ENCODE measurements at regions not wholly inside any gene's neighbourhood (a gene's known extent, or its start where the extent isn't known, plus 50 kb on each side); places are given as distances from the start of the nearest gene placed in this dataset.

- DNase-seq (ENCODE audit: low read depth in 2 of 2) = no peak
Observed at GRCh38 chr3:101085752-101086151, 92.5 kb upstream of the ABI3BP start.

GRCh38 chr3:101084404-101084803 lies 91.2 kb upstream of the ABI3BP start:
- DNase-seq (ENCODE audit: low read depth in 2 of 2) = no peak

DNA sequence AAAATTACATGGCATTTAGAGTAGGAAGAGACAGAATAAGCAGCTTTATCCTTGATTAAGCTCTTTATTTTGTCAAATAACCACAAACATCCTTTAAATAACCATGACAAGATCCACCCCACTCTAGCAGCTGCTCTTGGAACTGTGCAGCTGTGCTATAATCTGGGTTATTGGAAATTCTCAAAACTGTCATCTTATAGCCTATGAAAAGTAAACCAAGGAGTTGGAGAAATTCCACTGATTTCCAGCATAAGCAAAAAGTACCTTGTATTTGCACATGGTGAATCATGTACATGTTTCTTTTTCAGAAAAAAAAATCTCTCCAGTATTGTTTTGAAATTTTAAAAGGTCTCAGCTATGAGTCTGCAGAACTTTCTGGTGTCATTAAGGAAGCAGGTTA lies 88.8 kb upstream of the ABI3BP start:
- no peak for DNase-seq (ENCODE audit: low read depth in 2 of 2)

DNA sequence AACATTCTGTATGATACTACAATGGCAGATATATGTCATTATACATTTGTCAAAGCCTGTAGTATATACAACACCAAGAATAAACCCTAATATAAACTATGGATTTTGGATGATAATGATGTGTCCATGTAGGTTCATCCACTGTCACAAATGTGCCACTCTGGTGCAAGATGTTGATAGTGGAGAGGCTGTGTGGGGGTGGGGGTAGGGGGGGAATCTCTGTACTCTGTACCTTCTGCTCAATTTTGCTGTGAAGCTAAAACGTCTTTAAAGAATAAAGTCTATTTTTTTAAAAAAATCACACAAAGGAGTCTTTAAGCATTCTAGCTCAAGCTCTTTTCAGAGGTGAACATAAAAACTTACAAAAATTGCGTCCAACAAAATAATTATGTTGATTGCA lies 88.2 kb upstream of the ABI3BP start:
- DNase-seq (ENCODE audit: low read depth in 2 of 2) = no peak

DNA sequence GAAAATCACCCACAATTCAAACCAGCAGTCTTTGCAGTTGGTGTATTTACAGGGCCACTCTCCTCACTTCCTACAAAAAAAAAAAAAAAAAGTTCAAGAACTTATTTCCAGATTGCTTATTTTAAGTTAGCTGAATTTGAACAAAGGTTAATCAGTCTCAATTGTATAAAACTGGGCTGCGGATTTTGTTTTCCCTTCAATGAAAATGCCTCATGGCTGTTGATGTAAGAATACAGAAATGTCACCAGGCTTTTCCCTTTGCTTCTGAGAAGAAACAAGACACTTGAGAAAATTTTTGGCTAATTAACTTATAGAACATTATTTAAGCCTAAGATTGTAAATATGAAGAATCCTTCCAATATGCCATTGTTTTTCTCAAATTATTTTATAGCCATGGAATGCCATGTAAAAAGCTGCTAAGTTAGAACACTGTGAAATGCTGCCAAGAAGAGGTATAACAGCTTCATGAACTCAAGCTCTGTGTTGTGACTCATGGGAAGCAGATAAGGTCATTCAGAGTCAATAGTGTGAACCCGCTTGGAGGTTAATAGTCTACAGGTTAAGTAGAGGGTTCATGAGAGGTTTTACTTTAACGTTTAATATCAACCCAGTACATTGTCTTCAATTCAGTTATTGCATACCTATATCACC lies 84.3 kb upstream of the ABI3BP start:
- DNase-seq (ENCODE audit: low read depth in 2 of 2) = no peak

- DNase-seq (ENCODE audit: low read depth in 2 of 2) = no peak
Observed at GRCh38 chr3:101074518-101074917, 81.3 kb upstream of the ABI3BP start.

DNA sequence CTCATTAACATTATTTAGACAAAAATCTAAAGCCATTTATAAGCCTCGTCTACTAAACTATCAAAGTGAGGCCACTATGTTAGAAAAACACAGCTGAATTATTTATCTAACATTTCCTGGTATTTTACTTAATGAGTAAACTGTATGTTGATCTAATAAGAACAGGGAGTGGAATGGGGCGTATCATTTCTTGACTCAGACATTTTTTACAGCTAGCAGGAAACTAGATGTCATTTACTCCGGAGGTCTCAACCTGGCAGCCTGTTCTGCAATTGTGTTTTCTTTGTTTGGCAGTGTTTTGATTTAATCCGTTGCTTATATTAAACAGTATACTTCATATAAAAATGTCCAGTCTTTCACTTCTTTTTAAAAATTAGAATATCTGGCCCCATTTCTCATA lies 79.1 kb upstream of the ABI3BP start:
- DNase-seq (ENCODE audit: low read depth in 2 of 2) = no peak

DNA sequence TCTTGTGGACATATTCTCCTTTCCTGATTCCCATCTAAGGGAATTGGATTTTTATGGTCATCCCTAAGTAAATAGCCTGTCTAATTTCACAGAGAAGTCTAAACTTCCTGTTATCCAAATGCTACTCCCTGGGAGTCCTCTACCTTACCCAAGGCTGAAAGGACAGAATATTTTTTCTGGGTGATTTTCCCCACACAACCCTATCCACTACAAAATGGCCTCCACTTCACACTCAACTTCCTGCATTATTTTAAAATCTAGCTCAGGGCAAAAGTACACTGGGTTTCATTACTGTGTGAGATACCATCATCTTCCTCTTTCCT lies 77.5 kb upstream of the ABI3BP start:
- DNase-seq (ENCODE audit: low read depth in 2 of 2) = no peak

GRCh38 chr3:101069901-101070798 lies 76.9 kb upstream of the ABI3BP start:
- DNase-seq (ENCODE audit: low read depth in 2 of 2) = peak; percentile 15 to 31

DNA sequence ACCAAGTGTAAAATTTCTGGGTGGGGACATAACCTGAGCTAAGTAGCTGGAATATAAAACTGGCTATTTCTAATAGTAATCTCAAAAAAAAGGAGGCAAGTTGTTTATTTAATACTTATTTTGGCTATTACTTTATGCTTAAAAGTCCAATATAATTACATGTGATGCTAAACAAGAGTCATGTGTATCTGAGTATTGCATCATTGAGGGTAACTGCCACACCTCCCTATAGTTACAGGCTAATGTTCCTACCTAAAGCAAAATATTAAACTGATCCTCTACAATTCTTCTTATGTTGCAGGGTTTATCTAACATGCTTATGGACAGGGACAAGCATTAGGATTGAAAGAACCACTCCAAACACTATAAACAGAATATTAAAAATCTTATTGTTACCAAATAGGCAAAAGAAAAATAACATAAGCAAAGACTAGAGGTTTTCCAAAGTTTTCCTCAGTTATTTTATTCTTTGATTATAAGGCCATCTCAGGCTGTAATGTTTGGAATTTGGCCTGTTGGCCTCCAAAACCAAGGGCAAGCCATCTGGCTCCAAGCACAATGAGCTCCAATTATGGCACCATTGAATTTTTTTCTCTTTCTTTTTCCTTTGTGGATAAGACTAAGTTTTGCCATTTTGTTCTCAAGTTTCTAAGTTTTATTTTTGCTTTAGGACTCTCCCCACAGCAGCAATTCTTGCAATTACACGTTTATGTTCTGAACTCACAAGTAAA lies 75.8 kb upstream of the ABI3BP start:
- no peak for DNase-seq (ENCODE audit: low read depth in 2 of 2)

GRCh38 chr3:101066711-101067129 lies 73.5 kb upstream of the ABI3BP start:
- no peak for DNase-seq (ENCODE audit: low read depth in 2 of 2)

DNA sequence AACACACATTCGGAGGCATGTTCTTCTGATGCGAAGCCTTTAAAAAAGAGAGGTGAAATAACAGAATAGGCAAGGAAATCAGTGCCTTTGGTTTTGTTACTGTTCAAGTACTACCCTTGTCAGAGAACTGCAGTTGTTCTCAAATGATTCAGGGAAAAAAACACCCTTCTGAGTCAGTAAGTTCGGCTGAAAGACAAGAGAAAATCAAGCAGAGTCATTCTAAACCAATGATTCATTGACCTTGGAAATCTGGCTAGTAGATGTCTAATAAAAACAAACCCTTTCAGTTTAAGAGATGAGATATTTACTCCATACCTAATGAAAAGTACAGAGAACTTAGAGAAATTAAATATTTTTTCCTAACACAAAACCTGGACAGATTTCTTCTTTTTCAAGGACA lies 72.7 kb upstream of the ABI3BP start:
- no peak for DNase-seq (ENCODE audit: low read depth in 2 of 2)

- no peak for DNase-seq (ENCODE audit: low read depth in 2 of 2)
Observed at GRCh38 chr3:101063401-101063800, 70.2 kb upstream of the ABI3BP start.

- no peak for DNase-seq (ENCODE audit: low read depth in 2 of 2)
Observed at GRCh38 chr3:101061312-101061711, 68.1 kb upstream of the ABI3BP start.

GRCh38 chr3:101050866-101051265 lies 57.6 kb upstream of the ABI3BP start:
- no peak for DNase-seq (ENCODE audit: low read depth in 2 of 2)

DNA sequence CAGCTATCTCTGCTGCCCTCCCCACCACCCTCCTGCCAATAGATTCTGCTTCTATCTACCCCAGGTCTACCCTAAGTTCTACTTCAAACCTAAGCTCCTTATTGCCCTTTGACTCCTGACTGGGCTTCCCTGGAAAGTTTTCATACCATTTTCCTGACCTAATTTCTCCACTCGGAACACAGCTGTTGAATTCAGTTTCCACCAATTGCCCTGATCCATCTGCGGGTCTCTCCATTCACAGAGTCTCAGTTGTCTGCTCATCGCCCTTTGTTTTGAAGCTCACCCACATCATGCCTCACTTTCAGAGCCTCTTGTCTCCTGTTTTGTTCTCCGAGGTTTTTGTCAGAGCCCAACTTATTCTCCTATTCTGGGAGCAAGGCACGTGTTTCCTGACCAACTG lies 56.8 kb upstream of the ABI3BP start:
- DNase-seq (ENCODE audit: low read depth in 2 of 2) = no peak

GRCh38 chr3:101049532-101049931 lies 56.3 kb upstream of the ABI3BP start:
- DNase-seq (ENCODE audit: low read depth in 2 of 2) = no peak

DNA sequence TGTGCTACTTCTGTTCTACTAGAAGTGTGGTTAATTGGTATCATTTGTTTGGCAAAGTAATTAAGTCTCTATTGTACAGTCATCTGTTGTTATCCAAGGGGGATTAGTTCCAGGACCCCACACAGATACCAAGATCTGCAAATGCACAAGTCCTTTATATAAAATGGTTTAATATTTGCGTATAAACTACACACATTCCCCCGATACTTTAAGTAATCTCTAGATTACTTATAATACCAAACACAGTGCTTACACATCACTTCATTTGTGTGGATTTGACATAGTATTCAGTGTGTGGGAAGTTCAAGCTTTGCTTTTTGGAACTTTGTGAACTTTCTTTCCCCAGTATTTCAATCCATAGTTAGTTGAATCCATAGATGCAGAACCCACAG lies 50.5 kb upstream of the ABI3BP start:
- no peak for DNase-seq (ENCODE audit: low read depth in 2 of 2)

- DNase-seq (ENCODE audit: low read depth in 2 of 2) = no peak
Observed at GRCh38 chr3:101042996-101043686, 49.9 kb upstream of the ABI3BP start.

Data from stimulated activated CD4-positive, alpha-beta T cell treated with anti-CD3 and anti-CD28 coated beads, Interleukin-1b, Interleukin-23, amount 100 ng/mL, for 1 hour (primary cell).